OCI-LY1 (cell line): ENCODE measurements at regions not wholly inside any gene's neighbourhood (a gene's known extent, or its start where the extent isn't known, plus 50 kb on each side); places are given as distances from the start of the nearest gene placed in this dataset.

Source experiments
- EZH2 ChIP-seq: fragments of 200-600 bp; sonication (generic), shearing (Covaris generic); IDR thresholded peaks from 2 replicates; pipeline ENCODE4 v1.8.0; 2017; ENCODE audit warnings: borderline replicate concordance, mixed run types, mild to moderate bottlenecking, antibody characterized with exemption, low read length, moderate library complexity, mixed read lengths
- TF ChIP-seq, protein P1 (sequence below): fragments of 200-600 bp; sonication (generic), shearing (Covaris generic); IDR thresholded peaks from 2 replicates; pipeline ENCODE4 v1.5.1; 2017; ENCODE audit warnings: mild to moderate bottlenecking, antibody characterized with exemption, low read length, moderate library complexity, mixed read lengths

- TF ChIP-seq, protein P1, sequence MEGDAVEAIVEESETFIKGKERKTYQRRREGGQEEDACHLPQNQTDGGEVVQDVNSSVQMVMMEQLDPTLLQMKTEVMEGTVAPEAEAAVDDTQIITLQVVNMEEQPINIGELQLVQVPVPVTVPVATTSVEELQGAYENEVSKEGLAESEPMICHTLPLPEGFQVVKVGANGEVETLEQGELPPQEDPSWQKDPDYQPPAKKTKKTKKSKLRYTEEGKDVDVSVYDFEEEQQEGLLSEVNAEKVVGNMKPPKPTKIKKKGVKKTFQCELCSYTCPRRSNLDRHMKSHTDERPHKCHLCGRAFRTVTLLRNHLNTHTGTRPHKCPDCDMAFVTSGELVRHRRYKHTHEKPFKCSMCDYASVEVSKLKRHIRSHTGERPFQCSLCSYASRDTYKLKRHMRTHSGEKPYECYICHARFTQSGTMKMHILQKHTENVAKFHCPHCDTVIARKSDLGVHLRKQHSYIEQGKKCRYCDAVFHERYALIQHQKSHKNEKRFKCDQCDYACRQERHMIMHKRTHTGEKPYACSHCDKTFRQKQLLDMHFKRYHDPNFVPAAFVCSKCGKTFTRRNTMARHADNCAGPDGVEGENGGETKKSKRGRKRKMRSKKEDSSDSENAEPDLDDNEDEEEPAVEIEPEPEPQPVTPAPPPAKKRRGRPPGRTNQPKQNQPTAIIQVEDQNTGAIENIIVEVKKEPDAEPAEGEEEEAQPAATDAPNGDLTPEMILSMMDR: no peak
- no peak for TF ChIP-seq EZH2
Observed at GRCh38 chr12:30015631-30016337, 232.0 kb upstream of the TMTC1 start.
